ENCODE measurements at regions not wholly inside any gene's neighbourhood (a gene's known extent, or its start where the extent isn't known, plus 50 kb on each side); places are given as distances from the start of the nearest gene placed in this dataset.

DNA sequence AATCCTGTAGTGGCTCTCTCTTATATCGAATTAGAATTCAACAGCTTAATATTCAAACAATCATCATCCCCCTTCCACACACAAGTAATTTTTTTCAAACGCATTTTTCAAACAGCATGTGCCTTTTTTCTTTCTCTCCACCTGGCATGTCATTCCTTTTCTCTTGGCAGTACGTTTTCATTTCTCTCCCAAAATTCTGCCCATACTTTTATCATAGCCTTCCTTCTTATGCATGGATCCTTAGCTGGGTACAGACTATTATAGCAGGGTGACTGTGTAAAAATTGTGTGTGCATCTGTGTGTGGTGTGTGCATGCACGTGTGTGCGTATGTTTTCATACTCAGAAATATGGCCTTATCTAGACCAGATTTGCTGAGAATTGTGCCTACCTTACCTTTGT lies 184.3 kb downstream of the ZC3H11B start:
- H3K4me1 ChIP-seq (ENCODE audit: control insufficient read depth in 1 of 2, insufficient read depth in 1 of 2, low read depth in 1 of 2, low read length in 1 of 2), result no peaks in the 10 kb centered on the region
- H3K9me3 ChIP-seq, result no peaks in the 10 kb centered on the region
- no peaks in the 10 kb centered on the region for H3K36me3 ChIP-seq
- no peaks in the 10 kb centered on the region for H3K27me3 ChIP-seq
- TF ChIP-seq, protein P1, sequence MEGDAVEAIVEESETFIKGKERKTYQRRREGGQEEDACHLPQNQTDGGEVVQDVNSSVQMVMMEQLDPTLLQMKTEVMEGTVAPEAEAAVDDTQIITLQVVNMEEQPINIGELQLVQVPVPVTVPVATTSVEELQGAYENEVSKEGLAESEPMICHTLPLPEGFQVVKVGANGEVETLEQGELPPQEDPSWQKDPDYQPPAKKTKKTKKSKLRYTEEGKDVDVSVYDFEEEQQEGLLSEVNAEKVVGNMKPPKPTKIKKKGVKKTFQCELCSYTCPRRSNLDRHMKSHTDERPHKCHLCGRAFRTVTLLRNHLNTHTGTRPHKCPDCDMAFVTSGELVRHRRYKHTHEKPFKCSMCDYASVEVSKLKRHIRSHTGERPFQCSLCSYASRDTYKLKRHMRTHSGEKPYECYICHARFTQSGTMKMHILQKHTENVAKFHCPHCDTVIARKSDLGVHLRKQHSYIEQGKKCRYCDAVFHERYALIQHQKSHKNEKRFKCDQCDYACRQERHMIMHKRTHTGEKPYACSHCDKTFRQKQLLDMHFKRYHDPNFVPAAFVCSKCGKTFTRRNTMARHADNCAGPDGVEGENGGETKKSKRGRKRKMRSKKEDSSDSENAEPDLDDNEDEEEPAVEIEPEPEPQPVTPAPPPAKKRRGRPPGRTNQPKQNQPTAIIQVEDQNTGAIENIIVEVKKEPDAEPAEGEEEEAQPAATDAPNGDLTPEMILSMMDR (IDR thresholded peaks at IDR 0.05), result no peak
- H3K4me3 ChIP-seq (ENCODE audit: low read depth in 1 of 2, low read length in 1 of 2), result no peak overlapping the region
- no peak overlapping the region for H3K27ac ChIP-seq

DNA sequence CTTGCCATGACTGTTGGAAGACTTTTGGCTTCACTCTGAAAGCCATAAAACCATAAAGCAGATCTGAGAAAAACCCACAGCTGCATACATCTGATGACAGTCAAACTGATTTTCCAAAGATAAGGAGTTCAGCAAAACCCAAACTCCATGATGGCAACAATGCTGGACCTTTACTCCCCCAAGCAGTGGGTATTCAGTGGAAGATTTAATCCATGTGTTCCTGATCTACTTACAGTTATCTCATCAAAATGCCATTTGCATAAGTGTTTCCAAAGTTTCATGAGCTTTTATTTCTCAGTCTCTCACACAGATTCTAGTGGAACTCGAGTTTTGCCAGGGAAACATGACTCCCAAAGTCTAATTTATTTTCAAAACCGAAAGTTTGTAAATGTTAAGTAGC lies 184.9 kb downstream of the ZC3H11B start:
- H3K27ac ChIP-seq, result no peak overlapping the region
- TF ChIP-seq, protein P1 (IDR thresholded peaks at IDR 0.05), result no peak
- H3K4me1 ChIP-seq (ENCODE audit: control insufficient read depth in 1 of 2, insufficient read depth in 1 of 2, low read depth in 1 of 2, low read length in 1 of 2), result no peaks in the 10 kb centered on the region
- H3K4me3 ChIP-seq (ENCODE audit: low read depth in 1 of 2, low read length in 1 of 2), result no peak overlapping the region
- no peaks in the 10 kb centered on the region for H3K36me3 ChIP-seq
- H3K9me3 ChIP-seq, result no peaks in the 10 kb centered on the region
- no peaks in the 10 kb centered on the region for H3K27me3 ChIP-seq

DNA sequence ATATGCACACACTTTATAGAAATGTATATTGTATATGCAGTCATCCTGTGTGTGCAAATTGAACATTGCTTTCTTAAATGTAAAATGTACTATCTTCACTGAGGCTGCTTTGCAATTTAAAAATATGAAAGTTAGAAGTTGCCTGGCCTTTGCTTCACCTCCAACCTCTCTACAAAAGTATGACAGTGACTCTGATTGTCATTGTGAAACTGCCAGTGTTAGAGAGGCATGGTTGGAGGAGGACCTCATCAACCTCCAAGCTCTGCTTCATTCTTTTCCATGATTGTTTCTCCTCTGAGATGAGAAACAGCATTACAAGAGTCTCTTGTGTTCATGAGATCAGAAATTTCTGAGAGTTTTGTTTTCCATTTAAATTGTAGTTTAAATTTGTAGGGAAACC lies 185.5 kb downstream of the ZC3H11B start:
- Histone ChIP-seq H3K4me1 (ENCODE audit: control insufficient read depth in 1 of 2, insufficient read depth in 1 of 2, low read depth in 1 of 2, low read length in 1 of 2) (no peaks in the 10 kb centered on the region), H3K36me3 (no peaks in the 10 kb centered on the region), H3K4me3 (ENCODE audit: low read depth in 1 of 2, low read length in 1 of 2) (no peak overlapping the region), H3K9me3 (no peaks in the 10 kb centered on the region), H3K27me3 (no peaks in the 10 kb centered on the region), H3K27ac (no peak overlapping the region)
- TF ChIP-seq, protein P1 (IDR thresholded peaks at IDR 0.05), result no peak

DNA sequence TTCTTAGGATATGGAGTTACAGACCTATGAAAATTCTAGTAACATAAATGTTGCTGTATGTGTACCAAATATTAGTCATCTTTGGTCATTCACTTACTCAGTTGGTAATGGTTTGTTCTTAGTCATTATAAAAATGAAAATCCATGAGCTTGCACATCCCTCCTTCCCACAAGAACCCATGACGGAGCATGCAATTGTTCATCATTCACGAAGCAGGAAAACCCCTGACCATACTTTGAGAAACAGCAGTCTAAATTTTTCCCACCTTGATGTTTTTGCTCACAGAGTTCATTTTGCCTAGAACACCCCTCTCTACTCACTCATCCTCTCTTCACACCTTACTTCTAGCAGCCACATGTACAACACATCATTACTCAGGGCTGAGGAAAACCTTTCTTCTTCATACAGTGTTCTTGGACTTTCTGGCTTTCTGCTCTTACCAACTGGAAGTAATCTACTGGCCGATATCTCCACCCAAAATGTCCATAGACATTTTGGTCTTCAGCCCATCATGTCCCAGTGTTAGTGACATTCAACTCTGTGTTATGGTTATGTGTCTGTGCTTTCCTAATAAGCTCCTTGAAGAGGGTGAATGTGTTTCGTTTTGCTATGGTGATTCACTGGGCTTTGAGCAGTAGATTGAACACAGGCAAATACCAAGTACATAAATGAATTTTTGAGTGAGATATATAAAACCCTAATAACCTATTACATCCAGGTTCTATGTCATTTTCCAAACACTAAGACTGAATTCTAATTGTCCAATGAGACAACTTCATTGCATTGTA lies 189.9 kb downstream of the ZC3H11B start:
- H3K36me3 ChIP-seq, result no peaks in the 10 kb centered on the region
- TF ChIP-seq, protein P1 (IDR thresholded peaks at IDR 0.05), result no peak
- no peak overlapping the region for H3K27ac ChIP-seq
- no peaks in the 10 kb centered on the region for H3K27me3 ChIP-seq
- no peaks in the 10 kb centered on the region for H3K9me3 ChIP-seq
- no peaks in the 10 kb centered on the region for H3K4me1 ChIP-seq (ENCODE audit: control insufficient read depth in 1 of 2, insufficient read depth in 1 of 2, low read depth in 1 of 2, low read length in 1 of 2)
- H3K4me3 ChIP-seq (ENCODE audit: low read depth in 1 of 2, low read length in 1 of 2), result no peak overlapping the region

DNA sequence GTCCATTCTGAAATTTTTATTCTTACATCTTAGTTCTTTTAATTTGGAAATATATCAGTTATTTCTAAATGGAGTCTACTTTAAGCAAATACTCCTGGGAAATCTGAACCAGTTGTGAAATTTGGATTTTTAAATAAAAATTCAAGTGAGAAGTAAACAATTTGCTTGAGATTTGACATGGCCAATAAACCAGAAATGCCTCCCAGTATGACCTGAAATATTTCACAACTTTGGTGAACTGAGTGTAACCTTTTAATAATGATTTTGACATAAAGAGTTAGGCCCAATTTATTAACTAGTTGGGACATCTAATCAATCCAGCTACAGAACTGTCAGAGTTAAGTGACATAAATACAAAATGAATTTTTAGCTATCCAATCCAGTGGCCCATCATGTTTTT lies 192.0 kb downstream of the ZC3H11B start:
- H3K9me3 ChIP-seq, result no peaks in the 10 kb centered on the region
- no peak overlapping the region for H3K4me3 ChIP-seq (ENCODE audit: low read depth in 1 of 2, low read length in 1 of 2)

More for the DNA sequence above, 192.0 kb downstream of the ZC3H11B start:
- Histone ChIP-seq H3K4me1 (ENCODE audit: control insufficient read depth in 1 of 2, insufficient read depth in 1 of 2, low read depth in 1 of 2, low read length in 1 of 2) (no peaks in the 10 kb centered on the region), H3K36me3 (no peaks in the 10 kb centered on the region), H3K27ac (no peak overlapping the region), H3K27me3 (no peaks in the 10 kb centered on the region)
- TF ChIP-seq, protein P1 (IDR thresholded peaks at IDR 0.05), result no peak

Data from neutrophil (primary cell).